ENCODE measurements at regions not wholly inside any gene's neighbourhood (a gene's known extent, or its start where the extent isn't known, plus 50 kb on each side); places are given as distances from the start of the nearest gene placed in this dataset.

DNA sequence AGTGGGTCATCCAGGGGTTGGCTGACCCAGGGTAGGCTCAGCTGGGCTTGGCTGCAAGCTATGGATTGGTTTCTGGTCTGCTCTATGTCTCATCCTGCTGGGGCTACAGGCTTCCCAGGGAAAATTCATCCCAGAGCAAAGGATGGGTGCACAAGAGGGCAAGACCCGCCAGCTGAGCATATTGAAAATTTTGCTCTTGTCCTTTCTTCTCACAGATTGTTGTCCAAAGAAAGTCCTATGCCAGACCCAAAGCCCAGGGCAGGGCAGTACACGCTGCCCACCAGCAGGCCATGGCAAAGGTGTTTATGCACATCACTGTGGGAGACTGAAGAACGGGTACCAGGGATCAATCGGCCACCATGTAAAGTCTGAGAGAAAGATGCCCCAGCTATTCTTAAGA is 95.3 kb upstream of the PARP11 start:
- H3K9me3 Mint-ChIP-seq (ENCODE audit: unreplicated experiment), result peaks cover 3% of the 10 kb centered on the region
- no peaks in the 10 kb centered on the region for H3K4me1 Mint-ChIP-seq (ENCODE audit: low read depth, unreplicated experiment)
- H3K4me3 Mint-ChIP-seq (ENCODE audit: unreplicated experiment), result no peak overlapping the region
- H3K36me3 Mint-ChIP-seq (ENCODE audit: unreplicated experiment), result peaks cover 4% of the 10 kb centered on the region
- TF ChIP-seq, protein P1, sequence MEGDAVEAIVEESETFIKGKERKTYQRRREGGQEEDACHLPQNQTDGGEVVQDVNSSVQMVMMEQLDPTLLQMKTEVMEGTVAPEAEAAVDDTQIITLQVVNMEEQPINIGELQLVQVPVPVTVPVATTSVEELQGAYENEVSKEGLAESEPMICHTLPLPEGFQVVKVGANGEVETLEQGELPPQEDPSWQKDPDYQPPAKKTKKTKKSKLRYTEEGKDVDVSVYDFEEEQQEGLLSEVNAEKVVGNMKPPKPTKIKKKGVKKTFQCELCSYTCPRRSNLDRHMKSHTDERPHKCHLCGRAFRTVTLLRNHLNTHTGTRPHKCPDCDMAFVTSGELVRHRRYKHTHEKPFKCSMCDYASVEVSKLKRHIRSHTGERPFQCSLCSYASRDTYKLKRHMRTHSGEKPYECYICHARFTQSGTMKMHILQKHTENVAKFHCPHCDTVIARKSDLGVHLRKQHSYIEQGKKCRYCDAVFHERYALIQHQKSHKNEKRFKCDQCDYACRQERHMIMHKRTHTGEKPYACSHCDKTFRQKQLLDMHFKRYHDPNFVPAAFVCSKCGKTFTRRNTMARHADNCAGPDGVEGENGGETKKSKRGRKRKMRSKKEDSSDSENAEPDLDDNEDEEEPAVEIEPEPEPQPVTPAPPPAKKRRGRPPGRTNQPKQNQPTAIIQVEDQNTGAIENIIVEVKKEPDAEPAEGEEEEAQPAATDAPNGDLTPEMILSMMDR (IDR thresholded peaks at IDR 0.05; ENCODE audit: partially characterized antibody, unreplicated experiment), result no peak
- DNase-seq, result no peak
- H3K27ac Mint-ChIP-seq (ENCODE audit: unreplicated experiment), result no peak overlapping the region
- peaks cover 2% of the 10 kb centered on the region for H3K27me3 Mint-ChIP-seq (ENCODE audit: unreplicated experiment)

DNA sequence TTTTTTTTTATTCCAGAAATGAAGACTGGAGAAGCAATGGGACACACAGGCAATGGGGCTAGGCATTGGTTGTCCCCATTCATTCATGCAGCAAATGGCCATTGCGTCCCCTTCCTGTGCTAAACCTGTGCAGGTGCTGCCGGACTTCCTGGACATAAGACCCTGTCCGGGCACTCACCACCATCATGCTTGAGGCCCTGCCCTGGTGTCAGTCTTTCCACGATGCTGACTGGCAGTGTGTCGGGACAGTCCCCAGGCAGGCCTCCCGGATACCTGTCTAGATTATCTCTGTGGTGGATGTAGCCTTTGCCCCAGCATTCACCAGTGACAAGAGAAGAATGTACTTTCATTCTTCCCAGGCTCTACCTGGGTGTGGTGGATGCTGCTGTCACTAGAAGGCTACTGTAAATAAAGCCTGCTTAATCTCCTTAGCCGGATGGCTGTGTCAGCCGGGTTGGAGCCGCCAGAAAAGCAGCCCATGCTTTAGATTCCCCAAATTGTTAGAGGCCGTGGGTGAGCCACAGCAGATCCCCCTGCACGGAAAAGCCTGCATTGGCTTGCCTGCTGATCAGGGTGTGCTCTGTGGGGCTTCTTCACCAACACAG is 94.5 kb upstream of the PARP11 start:
- Mint-ChIP-seq H3K4me1 (ENCODE audit: low read depth, unreplicated experiment) (no peaks in the 10 kb centered on the region), H3K4me3 (ENCODE audit: unreplicated experiment) (no peak overlapping the region), H3K27ac (ENCODE audit: unreplicated experiment) (no peak overlapping the region), H3K9me3 (ENCODE audit: unreplicated experiment) (peaks cover 3% of the 10 kb centered on the region), H3K27me3 (ENCODE audit: unreplicated experiment) (peaks cover 2% of the 10 kb centered on the region), H3K36me3 (ENCODE audit: unreplicated experiment) (no peaks in the 10 kb centered on the region)
- TF ChIP-seq, protein P1 (IDR thresholded peaks at IDR 0.05; ENCODE audit: partially characterized antibody, unreplicated experiment), result no peak
- no peak for DNase-seq

DNA sequence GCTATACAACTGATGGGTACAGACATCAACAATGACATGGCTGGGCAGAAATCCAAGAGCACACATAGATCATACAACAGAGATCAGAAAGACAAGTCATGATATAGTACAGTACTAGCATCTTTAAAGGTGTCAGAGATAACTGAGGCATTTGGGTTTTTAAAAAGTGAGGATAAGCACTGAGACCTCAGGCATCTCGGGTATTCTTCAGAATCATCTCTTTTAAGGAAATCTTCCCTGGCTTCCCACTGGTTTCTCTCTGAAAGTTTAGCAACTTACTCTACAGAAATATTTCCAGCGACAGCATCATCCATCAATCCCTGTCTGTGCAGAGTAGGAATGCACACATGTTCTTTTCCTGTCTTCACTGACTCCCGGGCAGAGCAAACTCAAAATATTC is 93.2 kb upstream of the PARP11 start:
- no peaks in the 10 kb centered on the region for H3K27me3 Mint-ChIP-seq (ENCODE audit: unreplicated experiment)
- no peaks in the 10 kb centered on the region for H3K4me1 Mint-ChIP-seq (ENCODE audit: low read depth, unreplicated experiment)
- H3K9me3 Mint-ChIP-seq (ENCODE audit: unreplicated experiment), result peaks cover 3% of the 10 kb centered on the region
- no peak for DNase-seq
- TF ChIP-seq, protein P1 (IDR thresholded peaks at IDR 0.05; ENCODE audit: partially characterized antibody, unreplicated experiment), result no peak
- H3K36me3 Mint-ChIP-seq (ENCODE audit: unreplicated experiment), result no peaks in the 10 kb centered on the region
- no peak overlapping the region for H3K27ac Mint-ChIP-seq (ENCODE audit: unreplicated experiment)
- no peak overlapping the region for H3K4me3 Mint-ChIP-seq (ENCODE audit: unreplicated experiment)

DNA sequence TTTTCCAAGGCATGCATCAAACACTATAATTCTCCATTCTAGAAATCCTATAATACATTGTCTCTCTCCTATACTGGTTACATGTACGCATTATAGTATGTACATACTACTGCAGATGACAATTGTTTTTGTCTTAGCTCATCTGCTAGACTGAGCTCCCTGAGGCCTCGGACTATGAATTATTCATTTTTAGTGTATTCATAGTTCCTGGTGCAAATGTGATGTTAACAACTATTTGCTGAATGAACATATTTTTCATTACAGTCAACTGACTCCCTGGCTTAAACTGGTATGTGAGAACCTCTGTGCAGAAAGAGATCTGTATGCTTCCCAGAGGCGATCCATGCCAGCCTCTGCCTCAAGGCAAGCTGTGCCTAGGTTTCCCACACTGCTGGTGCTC is 91.8 kb upstream of the PARP11 start:
- H3K4me3 Mint-ChIP-seq (ENCODE audit: unreplicated experiment), result no peak overlapping the region
- no peak overlapping the region for H3K27ac Mint-ChIP-seq (ENCODE audit: unreplicated experiment)
- TF ChIP-seq, protein P1 (IDR thresholded peaks at IDR 0.05; ENCODE audit: partially characterized antibody, unreplicated experiment), result no peak
- peaks cover 1% of the 10 kb centered on the region for H3K9me3 Mint-ChIP-seq (ENCODE audit: unreplicated experiment)
- no peaks in the 10 kb centered on the region for H3K36me3 Mint-ChIP-seq (ENCODE audit: unreplicated experiment)
- no peak for DNase-seq
- peaks cover 2% of the 10 kb centered on the region for H3K4me1 Mint-ChIP-seq (ENCODE audit: low read depth, unreplicated experiment)
- no peaks in the 10 kb centered on the region for H3K27me3 Mint-ChIP-seq (ENCODE audit: unreplicated experiment)

DNA sequence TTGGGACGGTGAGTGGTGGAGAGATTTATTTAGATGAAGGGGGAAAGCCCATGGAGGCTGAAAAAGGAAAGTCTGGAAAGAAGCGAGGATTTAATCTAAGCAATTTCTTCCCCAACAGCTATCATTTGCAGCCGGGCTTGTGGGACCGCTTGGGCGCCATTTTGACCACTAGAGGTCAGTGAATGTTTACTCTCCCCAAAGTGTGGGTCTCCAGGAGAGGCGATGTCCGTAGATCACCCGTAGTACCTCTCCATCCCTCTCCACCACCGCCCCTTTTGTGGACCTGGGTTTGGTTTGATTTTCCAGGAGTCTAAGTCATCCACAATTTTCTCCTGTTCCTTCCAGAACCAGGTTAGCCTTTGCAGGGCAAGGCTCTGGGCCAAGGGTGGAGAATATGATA is 91.2 kb upstream of the PARP11 start:
- Mint-ChIP-seq H3K27ac (ENCODE audit: unreplicated experiment) (no peak overlapping the region), H3K27me3 (ENCODE audit: unreplicated experiment) (no peaks in the 10 kb centered on the region), H3K9me3 (ENCODE audit: unreplicated experiment) (peaks cover 1% of the 10 kb centered on the region), H3K4me3 (ENCODE audit: unreplicated experiment) (no peak overlapping the region), H3K36me3 (ENCODE audit: unreplicated experiment) (no peaks in the 10 kb centered on the region), H3K4me1 (ENCODE audit: low read depth, unreplicated experiment) (peaks cover 2% of the 10 kb centered on the region)
- peak; percentile 50 for DNase-seq
- TF ChIP-seq, protein P1 (IDR thresholded peaks at IDR 0.05; ENCODE audit: partially characterized antibody, unreplicated experiment), result peak; percentile 42
